Hematopoietic multipotent progenitor cell treated with erythropoietin and hydrocortisone succinate and interleukin-3 and kit ligand, for 17 days (in vitro differentiated cells): ENCODE measurements at regions not wholly inside any gene's neighbourhood (a gene's known extent, or its start where the extent isn't known, plus 50 kb on each side); places are given as distances from the start of the nearest gene placed in this dataset.
"Not testable (repeated sequence)": the region's sequence is repeated elsewhere in the genome, so short reads cannot be mapped to it uniquely, and the experiment has no call there.

Experiments
- DNase-seq: peaks from one replicate; pipeline ENCODE4 v3.0.0-alpha.2; 2015; ENCODE audit warnings: low spot score

DNA sequence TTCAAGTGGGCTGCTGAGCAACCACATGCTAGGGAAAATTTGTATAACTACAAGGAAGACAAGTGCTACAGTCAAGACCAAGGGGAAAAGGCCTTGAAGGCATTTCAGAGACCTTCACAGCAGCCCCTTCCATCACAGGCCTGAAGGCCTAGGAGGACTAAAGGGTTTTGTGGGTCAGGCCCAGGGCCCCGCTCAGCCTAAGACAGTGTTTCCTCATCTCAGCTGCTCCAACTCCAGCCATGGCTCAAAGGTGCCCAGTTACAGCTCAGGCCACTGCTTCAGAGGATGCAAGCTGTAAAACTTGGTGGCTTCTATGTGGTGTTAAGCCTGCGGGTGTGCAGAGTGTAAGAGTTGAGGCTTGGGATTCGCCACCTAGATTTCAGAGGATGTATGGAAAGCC is 260.5 kb downstream of the NXPE2 start:
- no peak for DNase-seq

DNA sequence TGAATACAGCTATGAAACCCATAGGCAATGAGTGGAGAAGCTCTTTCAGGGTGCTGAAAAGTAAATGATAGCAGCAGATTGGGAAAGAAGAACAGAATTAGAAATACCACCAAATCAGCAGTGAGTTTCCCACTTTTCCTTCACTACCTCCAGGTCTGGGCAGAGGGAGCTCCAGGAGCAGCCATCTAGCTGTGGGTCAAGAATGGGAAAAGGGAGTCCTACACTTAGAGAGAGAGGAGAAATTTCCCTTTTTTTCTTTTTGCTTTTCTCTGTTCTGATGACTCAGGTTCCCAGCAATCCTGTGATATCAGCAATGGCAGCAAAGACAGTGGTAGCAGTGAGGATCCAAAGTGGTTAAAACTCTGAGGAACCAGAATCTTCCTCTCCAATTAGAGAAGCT is 263.9 kb downstream of the NXPE2 start:
- no peak for DNase-seq

DNA sequence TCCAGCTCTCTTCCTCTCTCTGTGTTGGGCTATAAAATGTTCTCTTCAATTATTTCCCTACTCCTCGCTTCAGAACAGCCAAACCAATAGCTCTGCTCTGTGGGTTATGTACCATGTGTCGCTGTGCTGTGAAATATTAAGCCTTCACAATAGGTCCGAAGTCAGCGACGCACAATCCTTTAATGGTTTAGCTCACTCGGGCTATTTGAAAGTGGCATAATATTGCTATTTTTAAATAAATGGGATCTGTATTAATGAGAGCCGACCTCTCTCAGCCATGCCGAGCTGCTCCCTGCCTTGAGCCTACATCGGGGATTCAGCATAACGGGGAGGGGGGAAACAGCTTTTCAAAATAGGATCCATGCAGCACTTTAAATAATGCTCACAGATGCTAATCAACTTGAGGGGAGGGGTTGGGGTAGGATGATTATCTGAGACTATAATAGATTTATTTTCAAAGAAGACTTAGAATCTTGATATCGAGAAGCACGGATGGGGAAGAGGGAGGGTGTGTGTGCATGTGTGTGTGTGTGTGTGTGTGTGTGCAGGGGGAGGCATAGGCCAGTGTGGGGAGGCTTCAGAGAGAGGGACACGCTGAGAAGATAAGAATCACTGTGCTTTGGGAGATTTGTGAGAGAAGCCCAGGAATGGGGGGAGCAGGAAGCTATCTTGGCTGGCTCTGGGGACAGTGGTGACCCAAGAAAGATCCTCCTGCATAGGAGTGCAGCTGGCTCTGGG is 271.5 kb downstream of the NXPE2 start:
- no peak for DNase-seq

DNA sequence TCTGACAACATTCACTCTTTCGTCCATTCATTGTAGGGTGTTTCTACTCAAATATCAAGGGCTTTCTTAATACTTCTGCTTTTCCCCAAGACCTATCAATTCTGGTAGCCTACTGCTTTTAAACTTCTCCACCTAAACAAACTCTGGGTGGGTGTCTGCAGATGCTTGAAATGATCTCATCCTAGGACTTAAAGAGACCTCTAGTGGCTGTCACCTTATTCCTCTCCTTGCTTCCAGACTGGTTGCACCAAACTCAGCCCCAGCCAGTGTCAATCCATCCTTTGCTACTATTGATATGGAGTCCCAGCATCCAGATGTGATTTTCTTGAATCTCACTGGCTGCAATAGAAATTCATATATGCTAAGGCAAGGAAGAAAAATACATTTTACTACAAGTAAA is 274.7 kb downstream of the NXPE2 start:
- no peak for DNase-seq

DNA sequence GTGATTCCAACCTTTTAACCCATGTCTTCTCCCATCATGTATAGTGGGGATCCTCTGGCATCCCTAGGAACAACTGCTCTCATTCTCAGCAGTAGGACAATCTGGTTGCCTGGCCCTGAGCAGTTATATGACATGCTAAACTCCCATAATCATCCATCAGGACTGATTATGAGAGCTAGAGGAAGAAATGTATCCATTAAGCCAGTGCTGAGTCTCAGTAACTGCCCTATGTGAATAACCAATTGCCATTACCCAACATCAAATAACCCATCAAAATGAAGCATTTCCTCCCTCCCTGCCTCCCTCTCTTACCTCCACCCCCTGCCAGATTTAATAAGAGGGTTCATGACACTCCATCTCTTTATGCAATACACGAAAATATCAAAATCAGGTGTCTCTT is 277.6 kb downstream of the NXPE2 start:
- DNase-seq: no peak

DNA sequence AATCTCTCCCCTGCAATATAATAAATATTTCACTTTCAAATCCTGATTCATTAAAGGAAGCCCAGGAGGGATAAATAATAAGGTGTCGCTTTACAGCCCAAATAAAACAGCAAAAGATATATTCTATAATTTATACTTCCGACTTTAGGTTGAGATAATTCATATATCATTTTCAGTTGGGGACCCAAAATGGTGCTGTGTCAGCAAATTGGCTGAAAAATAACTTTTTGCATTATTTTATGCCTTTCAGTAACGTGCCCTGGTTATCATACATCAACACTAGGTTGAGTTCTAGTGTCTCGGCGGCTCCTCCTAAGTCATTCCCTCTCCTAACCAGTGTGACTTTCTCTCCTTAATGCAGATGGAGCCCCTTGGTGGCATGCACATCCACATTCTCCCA is 278.2 kb downstream of the NXPE2 start:
- no peak for DNase-seq

DNA sequence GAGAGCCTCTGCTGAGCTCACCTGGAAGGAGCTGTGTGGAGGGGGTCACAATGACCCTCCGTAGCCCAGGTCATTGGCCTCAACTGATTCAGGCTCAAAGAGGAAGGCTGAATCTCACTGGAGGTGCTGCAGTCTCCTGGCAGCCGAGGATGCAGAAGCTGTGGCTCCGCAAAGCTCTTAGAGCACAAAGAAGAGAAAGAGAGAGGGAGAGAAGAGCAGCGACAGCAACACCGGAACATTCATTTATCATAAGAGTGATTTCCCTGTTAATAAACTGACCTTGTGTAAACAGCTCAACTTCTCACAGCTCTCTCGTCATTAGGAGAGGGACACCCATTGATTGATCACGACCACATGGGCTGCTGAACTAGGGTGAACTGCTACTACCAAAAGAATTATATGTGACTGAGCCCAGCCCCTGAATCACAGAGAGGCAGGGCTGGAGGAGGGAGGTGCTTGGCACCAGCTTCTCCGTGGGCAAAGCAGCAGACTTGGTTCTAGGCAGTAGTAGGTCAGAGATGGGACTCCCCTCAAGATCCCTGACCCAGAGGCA is 281.7 kb downstream of the NXPE2 start:
- DNase-seq: no peak

DNA sequence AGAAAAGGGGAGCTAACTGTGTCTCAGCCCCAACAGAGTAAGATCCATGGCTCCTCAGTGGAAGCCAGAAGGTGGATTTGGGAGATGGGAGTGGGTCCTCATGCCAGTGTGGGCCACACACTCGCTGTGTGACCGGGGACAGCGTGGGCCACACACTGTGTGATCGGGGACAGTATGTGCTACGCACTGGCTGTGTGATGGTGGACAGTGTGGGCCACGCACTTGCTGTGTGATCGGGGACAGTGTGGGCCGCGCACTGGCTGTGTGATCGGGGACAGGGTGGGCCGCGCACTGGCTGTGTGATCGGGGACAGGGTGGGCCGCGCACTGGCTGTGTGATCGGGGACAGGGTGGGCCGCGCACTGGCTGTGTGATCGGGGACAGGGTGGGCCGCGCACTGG is 282.5 kb downstream of the NXPE2 start:
- not testable (repeated sequence) for DNase-seq

DNA sequence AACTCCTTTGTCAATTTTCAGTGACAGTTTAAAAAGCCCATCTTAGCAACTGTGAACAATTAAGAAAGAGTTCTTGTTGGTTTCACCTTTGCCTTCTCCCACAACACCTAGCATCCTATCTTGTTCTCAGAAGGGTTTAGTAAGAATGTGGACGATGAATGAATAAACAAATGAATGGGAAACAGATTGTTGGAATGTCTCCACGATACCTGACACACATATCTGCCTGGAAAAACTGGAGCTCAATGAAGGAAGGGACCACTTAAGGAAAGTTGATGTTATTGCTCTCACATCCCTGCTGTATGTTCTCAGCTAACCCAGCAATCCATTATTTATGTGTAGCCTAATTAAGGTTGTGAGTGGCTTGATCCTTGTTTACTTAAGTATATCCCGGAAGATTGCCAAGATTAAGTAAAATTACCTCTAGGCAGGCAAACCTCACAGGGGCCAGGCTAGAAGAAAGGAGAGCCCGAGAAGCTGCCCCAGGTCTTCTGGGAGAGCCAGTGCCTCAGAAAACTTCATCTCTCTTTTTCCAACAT is 286.4 kb downstream of the NXPE2 start:
- DNase-seq: no peak

DNA sequence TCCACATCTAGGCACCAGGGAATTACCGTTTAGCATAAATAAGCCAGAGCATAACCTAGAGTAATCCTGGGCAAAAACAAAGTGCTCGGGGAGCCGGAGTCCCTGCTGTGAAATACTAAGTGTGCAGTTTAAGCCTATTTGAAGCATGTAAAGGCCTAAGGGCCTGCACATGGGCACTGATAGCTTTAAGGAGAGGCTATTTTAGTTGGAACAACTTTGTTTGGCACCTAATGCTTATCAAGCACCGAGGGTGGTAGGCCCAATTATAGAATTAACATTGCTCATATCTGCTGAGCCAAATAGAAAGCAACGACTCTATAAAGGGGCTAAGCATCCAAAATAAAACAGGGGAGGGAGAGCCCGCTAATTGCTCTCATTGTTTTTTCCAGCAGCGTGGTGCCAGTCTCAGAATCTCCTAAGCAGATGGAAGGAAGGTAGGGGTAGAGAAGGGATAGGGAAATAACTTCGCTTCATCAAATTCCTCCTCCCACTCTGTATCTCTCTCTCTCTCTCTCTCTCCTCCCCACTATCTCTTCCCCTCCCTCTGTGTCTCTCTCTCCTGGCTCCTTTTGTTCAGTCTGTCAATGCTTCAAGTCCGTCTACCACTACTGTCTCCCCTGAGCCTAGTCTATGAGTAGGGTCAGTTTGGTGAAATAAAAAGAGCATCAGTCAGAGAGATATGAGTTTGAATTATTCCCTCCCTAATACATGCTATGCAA is 292.8 kb downstream of the NXPE2 start:
- DNase-seq: no peak

DNA sequence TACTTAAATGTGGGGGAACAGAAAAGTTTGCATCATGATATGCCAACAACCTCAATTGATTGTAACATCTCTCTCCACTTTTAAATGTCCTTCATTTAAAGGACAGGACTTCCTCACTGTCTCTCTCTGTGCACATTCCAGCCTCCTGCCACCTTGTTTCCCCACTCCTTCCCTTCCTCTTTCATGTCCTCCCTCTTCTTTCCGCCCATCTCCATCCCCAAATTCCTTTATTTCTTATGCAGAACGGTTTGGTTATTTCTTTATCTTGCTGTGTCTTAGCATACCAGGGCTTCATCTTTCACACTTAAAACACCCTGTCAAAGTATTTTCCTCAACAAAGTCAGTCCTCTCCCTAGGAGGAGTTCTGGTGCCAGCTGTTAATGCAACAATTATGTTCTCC is 293.8 kb downstream of the NXPE2 start:
- no peak for DNase-seq

DNA sequence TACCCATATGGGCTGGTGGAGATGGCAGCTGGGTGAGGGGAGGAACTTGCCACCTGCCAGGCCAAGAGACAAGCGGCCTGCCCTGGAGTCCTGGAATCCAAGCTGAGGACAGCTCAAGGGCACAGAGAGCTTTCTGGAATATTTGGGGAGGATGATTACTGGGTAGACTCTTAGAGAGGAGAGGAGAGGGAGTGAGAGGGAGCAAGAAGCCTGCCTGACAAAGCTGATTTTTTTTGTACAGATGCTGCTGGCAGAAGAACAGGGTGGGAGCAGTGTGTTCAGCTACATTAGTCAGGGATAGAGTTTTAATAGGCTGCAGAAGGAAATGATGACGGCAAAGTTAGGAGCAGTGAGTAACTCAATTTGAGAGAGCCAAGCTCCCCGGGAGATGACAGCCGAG is 299.3 kb downstream of the NXPE2 start:
- no peak for DNase-seq

DNA sequence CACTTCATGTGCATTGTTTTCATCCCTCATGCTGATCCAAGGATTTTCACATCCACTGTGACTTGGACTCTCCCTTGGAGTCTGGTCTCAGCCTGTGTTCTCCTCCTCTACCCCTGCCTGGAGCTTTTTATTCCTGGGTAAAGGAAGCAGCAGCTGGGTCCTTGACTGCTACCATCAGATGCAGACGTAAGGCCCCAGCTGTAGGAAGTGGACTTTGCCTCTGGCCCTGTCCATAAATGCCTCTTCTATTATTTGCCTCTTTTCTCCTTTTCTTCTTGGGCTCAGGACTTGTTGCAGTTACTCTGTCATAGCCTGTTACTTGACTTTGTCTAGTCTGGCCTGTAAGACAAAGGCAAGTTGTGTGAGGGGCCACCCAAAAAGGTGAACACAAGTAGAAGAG is 303.8 kb downstream of the NXPE2 start:
- no peak for DNase-seq

DNA sequence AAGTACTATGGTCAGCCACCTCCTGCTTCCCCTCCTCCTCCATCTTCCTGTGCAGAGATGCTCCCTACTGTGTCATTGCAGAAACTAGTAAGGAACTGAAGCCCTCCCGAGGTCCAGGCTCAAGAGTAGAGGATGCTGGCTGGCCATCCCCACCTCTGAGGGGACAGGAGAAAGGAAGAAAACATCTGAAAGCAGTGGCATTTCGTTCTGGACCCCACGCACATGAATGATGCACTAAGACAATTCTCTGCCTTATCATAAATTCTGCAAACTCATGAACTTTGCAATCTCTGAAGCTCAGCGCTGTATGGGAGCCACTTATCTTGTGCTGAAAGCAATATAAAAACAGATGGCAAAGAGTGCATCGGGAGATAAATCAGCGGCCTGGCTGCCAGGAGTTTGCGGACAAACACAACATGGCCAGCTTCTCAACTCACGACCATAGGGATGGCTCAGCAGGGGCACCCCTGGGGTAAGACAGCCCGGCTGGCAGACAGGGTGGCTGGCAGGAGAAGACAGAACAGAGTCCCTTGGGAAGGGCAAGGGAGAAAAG is 306.4 kb downstream of the NXPE2 start:
- no peak for DNase-seq

DNA sequence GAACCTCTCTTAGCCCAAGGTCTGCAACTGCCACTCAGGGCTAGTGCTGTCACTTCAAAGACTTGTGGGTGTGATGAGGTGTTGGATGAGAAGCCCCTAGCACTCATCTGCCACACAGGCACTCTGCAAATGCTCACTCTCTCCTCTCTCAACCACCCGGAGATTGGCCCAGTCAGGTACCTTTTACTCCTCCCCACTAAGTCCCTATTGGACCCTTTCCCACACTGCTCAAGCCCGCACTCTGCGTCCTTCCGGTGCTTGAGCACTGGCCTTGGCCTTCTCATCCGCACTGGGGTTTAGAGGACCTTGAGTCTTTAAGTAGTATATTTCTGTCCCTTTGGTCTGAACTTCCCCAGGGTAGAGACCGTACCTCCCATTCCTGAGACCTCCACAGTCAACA is 308.0 kb downstream of the NXPE2 start:
- no peak for DNase-seq

DNA sequence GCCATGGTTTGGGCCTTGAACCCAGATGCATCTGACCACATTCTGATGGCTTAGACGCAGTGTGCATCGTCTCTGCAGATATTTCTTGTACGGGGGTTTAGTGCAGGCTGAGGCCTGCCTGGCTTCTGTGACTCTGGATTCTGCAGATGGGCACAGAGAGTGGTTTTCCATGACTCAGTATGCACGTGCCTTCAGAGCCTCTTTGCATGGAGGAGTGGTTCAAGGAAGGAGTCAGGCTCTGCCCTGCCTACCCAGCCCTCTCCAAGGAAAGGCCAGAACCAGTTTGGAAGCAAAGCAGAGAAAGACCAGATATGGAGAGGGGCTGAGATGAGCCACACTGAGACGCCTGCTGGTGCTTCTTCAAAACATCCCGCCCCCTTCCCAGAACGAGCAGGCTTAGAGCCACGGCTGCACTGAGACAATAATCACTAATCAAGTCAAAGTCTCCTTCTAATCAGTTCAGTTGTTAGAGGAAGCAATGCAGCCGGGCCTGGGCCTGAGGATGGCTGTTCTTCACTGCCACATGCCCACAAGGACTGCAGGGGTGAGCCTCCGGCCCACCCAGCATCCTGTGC is 308.9 kb downstream of the NXPE2 start:
- no peak for DNase-seq

DNA sequence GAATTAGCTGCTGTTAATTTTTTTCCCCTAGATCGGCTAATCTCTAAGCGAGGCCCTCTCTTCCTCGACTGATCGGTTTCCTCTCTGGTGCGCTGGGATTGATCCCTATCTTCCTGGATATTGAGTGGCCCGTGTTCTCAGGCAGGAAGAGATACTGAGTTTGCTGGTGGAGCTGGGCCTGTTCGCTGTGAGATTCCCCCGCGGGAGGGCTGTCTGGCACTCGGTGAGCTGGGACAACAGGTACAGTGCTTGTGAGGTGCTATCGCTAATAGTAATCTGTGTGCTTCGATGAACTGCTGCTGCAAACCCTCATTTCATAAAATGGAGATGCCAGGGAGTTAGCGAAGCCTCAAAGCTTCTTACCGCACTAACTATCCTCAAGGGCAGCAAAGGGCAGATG is 310.3 kb downstream of the NXPE2 start:
- DNase-seq: no peak

DNA sequence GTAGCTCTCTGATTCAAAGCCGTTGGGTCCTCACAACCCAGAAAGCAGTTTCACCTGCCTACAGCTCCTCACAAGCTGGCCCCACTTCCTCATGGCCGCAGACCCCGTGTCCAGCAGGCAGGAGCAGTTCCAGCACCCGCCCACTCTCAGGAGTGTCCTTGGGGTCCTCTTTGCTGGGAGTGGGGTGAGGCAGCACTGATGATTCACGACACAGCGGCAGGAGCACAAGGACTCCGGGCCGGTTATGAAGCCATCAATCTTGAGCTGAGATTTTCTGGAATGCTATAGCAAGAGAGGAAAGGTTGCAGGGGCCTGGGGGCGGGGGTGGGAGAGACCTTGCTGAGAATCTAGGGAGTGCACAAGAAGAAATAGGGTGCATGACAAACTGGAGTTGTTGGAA is 311.2 kb downstream of the NXPE2 start:
- DNase-seq: no peak

DNA sequence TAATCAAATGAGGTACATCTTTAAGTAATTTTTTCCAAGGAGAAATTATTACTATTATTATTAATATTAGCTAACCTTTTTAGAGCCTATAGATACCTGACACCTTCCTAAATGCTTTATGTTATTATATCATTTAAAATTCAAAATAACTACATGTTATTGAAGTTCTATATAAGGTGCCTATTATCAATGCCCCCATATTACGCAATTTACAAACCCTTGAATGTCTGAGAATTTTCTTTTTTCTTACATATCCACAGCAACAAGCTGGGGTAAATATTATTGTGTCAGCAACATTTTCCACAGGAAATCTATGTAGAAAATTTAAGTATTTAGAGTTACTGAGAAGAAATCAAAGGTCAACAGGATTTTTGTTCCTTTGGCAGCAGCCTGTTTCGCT is 327.3 kb downstream of the NXPE2 start:
- DNase-seq: no peak

DNA sequence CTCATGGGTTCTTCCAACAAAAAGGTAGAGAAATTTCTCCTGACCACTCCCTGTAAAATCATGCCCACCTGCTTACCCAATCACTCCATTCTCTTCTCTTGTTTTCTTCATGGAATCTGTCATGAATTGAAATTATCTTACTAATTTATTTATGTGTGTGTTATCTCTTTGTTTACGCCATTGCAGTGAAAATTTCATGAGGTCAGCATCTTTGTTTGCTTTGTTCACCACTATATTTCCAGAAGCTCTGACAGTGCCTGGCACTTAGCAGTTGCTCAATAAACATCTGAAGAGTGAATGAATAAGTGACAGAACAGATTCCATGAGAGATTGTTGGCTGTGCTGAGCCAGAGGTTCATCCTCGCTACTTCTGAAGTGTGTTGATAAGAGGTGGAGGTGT is 329.5 kb downstream of the NXPE2 start:
- no peak for DNase-seq

DNA sequence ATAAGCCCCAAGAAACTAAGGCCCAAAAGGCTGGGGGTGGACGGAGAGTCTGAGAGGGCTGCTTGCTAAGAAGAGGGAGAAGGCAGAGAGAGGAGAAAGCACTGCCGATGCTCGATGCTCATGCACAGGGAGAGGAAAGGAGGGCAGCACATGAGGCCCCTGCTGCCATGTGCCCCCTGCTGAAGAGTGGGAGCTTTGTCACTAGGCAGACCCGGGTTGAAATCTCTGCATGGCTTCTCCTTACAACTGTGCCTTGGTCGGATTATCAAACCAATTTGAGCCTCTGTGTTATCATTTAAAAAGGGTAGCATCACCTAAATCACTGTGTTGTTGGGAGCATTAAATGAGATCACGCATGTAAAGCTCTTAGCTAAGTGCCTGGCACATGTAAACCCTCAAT is 330.5 kb downstream of the NXPE2 start:
- DNase-seq: no peak

DNA sequence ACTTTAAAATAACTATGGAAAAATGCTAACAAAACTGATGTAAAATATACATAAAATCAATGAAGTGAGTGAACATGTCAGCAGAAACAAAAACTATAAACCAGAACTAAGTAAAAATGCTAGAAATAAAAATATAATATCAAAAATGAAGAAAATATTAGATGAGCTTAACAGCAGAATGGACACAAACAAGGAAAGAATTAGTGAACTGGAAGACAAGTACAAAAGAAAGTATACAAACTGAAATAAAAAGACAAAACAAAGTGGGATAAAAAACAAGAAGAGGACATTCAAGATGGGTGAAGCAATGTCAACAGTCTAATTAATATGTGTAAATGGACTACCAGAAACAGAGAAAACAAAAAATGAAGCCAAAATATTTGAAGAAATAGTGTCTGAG is 339.2 kb downstream of the NXPE2 start:
- DNase-seq: no peak

DNA sequence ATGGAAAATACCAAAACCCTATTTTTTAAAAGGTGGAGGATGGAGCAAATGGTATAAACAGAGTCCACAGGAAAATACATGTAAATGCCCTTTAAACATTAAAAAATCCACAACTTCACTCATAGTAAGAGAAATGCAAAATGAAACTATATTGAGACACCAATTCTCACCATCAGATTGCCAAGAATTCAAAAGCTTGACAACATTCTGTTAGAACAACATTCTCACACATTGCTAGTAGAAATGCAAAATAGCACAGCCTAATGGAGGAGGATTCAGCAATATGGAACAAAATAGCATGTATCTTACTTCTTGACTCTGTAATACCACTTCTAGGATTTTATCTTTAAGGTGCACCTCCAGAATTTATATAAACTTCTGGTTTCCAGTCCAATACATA is 351.8 kb downstream of the NXPE2 start:
- no peak for DNase-seq
